H1 (cell line): ENCODE measurements at regions not wholly inside any gene's neighbourhood (a gene's known extent, or its start where the extent isn't known, plus 50 kb on each side); places are given as distances from the start of the nearest gene placed in this dataset.

Experiments
- CBX5 ChIP-seq: fragments of 300-800, 300-1000 bp; sonication (generic); IDR thresholded peaks from 2 replicates; pipeline ENCODE4 v1.7.1; 2016; ENCODE audit warnings: antibody characterized with exemption, low read length, low read depth
- EP300 ChIP-seq, 2 experiments: IDR thresholded peaks; 1 replicate in 1 of 2; 2 replicates in 1 of 2; pipeline ENCODE4 v1.6.1; 2011 to 2012; ENCODE audit warnings: low read depth in 2 of 2, low read length in 2 of 2, mild to moderate bottlenecking in 2 of 2, borderline replicate concordance in 1 of 2, inconsistent platforms in 1 of 2, moderate library complexity in 1 of 2
- NRF1 ChIP-seq: IDR thresholded peaks from 2 replicates; pipeline ENCODE4 v1.6.1; 2011; ENCODE audit warnings: mild to moderate bottlenecking, low read depth, low read length, improper control_type of control experiment
- SP4 ChIP-seq: IDR thresholded peaks from 2 replicates; pipeline ENCODE4 v1.6.1; 2012; ENCODE audit warnings: low read length, inconsistent platforms
- TF ChIP-seq, protein P1 (sequence below), 3 experiments: IDR thresholded peaks; 1 replicate in 2 of 3; 2 replicates in 1 of 3; pipeline versions ENCODE4 v1.5.1 to v1.6.1; 2011; ENCODE audit warnings: low read length in 3 of 3, mild to moderate bottlenecking in 3 of 3, inconsistent platforms in 2 of 3, low read depth in 1 of 3, moderate library complexity in 1 of 3; ENCODE audit not compliant: insufficient read depth in 1 of 3; ENCODE audit errors: control extremely low read depth in 1 of 3
- TF ChIP-seq, protein P2 (sequence below): IDR thresholded peaks from 2 replicates; pipeline ENCODE4 v1.6.1; 2011; ENCODE audit warnings: low read depth, mild to moderate bottlenecking, low read length; ENCODE audit not compliant: insufficient read depth

DNA sequence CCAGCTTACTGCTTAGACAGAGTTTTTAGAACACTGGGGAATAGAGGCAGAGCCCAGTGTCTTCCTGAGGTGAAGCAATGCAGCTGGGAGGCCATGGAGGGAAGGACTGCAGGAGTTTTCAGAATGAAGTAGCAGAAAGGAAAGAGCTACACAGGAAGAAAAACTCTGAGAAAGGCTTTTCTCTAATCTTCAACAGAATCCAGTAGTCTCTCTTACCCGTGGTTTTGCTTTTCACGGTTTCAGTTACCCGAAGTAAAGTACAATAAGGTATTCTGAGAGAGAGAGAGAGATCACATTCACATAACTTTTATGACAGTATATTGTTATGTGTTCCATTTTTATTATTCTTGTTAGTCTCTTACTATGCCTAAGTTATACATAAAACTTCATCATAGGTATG, 761.6 kb downstream of the BCL11B start (continued):
- TF ChIP-seq, protein P1, sequence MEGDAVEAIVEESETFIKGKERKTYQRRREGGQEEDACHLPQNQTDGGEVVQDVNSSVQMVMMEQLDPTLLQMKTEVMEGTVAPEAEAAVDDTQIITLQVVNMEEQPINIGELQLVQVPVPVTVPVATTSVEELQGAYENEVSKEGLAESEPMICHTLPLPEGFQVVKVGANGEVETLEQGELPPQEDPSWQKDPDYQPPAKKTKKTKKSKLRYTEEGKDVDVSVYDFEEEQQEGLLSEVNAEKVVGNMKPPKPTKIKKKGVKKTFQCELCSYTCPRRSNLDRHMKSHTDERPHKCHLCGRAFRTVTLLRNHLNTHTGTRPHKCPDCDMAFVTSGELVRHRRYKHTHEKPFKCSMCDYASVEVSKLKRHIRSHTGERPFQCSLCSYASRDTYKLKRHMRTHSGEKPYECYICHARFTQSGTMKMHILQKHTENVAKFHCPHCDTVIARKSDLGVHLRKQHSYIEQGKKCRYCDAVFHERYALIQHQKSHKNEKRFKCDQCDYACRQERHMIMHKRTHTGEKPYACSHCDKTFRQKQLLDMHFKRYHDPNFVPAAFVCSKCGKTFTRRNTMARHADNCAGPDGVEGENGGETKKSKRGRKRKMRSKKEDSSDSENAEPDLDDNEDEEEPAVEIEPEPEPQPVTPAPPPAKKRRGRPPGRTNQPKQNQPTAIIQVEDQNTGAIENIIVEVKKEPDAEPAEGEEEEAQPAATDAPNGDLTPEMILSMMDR (IDR thresholded peaks at IDR 0.05; ENCODE audit: control extremely low read depth in 1 of 3, insufficient read depth in 1 of 3, low read depth in 1 of 3, low read length in 3 of 3): no peak
- TF ChIP-seq SP4 (no peak), CBX5 (no peak), NRF1 (no peak), EP300 (IDR thresholded peaks at IDR 0.05; ENCODE audit: borderline replicate concordance in 1 of 2, low read depth in 2 of 2, low read length in 2 of 2) (no peak)
- TF ChIP-seq, protein P2, sequence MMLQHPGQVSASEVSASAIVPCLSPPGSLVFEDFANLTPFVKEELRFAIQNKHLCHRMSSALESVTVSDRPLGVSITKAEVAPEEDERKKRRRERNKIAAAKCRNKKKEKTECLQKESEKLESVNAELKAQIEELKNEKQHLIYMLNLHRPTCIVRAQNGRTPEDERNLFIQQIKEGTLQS: no peak
